CD14-positive monocyte (primary cell): ENCODE measurements at regions not wholly inside any gene's neighbourhood (a gene's known extent, or its start where the extent isn't known, plus 50 kb on each side); places are given as distances from the start of the nearest gene placed in this dataset.

ENCODE experiments used
- DNase-seq, 3 donors: peaks; one replicate each; pipeline ENCODE4 v3.0.0-alpha.2; 2011 to 2022
- H2AFZ ChIP-seq: 2 replicates; pipeline ENCODE4 v1.6.0; 2012; ENCODE audit warnings: mild to moderate bottlenecking, low read depth, low read length, inconsistent platforms; ENCODE audit not compliant: insufficient read depth, poor library complexity, severe bottlenecking
- H3K27ac ChIP-seq, 2 donors: 1 replicate in 1 of 2; 2 replicates in 1 of 2; pipeline ENCODE4 v1.5.1; 2012 to 2013; ENCODE audit warnings: low read length in 2 of 2, control low read depth in 1 of 2, inconsistent platforms in 1 of 2, low read depth in 1 of 2, mild to moderate bottlenecking in 1 of 2
- H3K27me3 ChIP-seq, 2 donors: one replicate each; pipeline versions ENCODE4 v1.6.0 to v1.6.1; 2011 to 2013; ENCODE audit warnings: low read length in 2 of 2; ENCODE audit not compliant: control insufficient read depth in 2 of 2, insufficient read depth in 2 of 2
- H3K36me3 ChIP-seq, 2 donors: replicated peaks in 1 of 2; 1 replicate in 1 of 2; 2 replicates in 1 of 2; pipeline versions ENCODE4 v1.5.1 to v1.6.1; 2012 to 2013; ENCODE audit warnings: low read length in 2 of 2, control low read depth in 1 of 2, inconsistent platforms in 1 of 2, mild to moderate bottlenecking in 1 of 2; ENCODE audit not compliant: insufficient read depth in 2 of 2, control insufficient read depth in 1 of 2
- H3K4me1 ChIP-seq, 2 donors: 1 replicate in 1 of 2; 2 replicates in 1 of 2; pipeline versions ENCODE4 v1.5.1 to v1.6.1; 2012 to 2013; ENCODE audit warnings: low read length in 2 of 2, control low read depth in 1 of 2, inconsistent platforms in 1 of 2, mild to moderate bottlenecking in 1 of 2, moderate library complexity in 1 of 2; ENCODE audit not compliant: insufficient read depth in 2 of 2, control insufficient read depth in 1 of 2
- H3K4me2 ChIP-seq: replicated peaks from 2 replicates; pipeline ENCODE3; 2012; ENCODE audit warnings: low read length, moderate library complexity, mild to moderate bottlenecking; ENCODE audit not compliant: poor library complexity, severe bottlenecking; ENCODE audit errors: extremely low read depth
- H3K4me3 ChIP-seq, 3 experiments: fragments of 200-600 bp in 1 of 3; sonication (generic) in 1 of 3; replicated peaks in 1 of 3; 1 replicate in 2 of 3; 2 replicates in 1 of 3; pipeline ENCODE4 v1.5.1; 2011 to 2013; ENCODE audit warnings: low read length in 3 of 3, mild to moderate bottlenecking in 3 of 3, control low read depth in 2 of 3, low read depth in 2 of 3, inconsistent platforms in 1 of 3, moderate library complexity in 1 of 3
- H3K79me2 ChIP-seq: 2 replicates; pipeline ENCODE4 v1.6.0; 2012; ENCODE audit warnings: mild to moderate bottlenecking, control low read depth, inconsistent platforms, low read length, moderate library complexity; ENCODE audit not compliant: insufficient read depth
- H3K9ac ChIP-seq: 2 replicates; pipeline ENCODE4 v1.6.0; 2017; ENCODE audit warnings: low read length, mild to moderate bottlenecking; ENCODE audit not compliant: insufficient read depth, poor library complexity, severe bottlenecking
- H3K9me3 ChIP-seq, 2 donors: replicated peaks in 1 of 2; 1 replicate in 1 of 2; 2 replicates in 1 of 2; pipeline versions ENCODE4 v1.5.1 to v1.6.1; 2012 to 2013; ENCODE audit warnings: low read length in 2 of 2, control low read depth in 1 of 2; ENCODE audit not compliant: control insufficient read depth in 1 of 2, insufficient read depth in 1 of 2
- H4K20me1 ChIP-seq: 2 replicates; pipeline ENCODE4 v1.6.0; 2012; ENCODE audit warnings: mild to moderate bottlenecking, low read length, control low read depth, moderate library complexity; ENCODE audit not compliant: insufficient read depth
- H3K27ac Mint-ChIP-seq, 7 donors: one replicate each; pipeline ENCODE4 v1.8.0; 2020; ENCODE audit warnings: mild to moderate bottlenecking in 7 of 7, mixed read lengths in 7 of 7, moderate library complexity in 6 of 7, inconsistent platforms in 2 of 7
- H3K27me3 Mint-ChIP-seq, 3 donors: one replicate each; pipeline ENCODE4 v1.8.0; 2021 to 2022; ENCODE audit warnings: low read depth in 3 of 3, mild to moderate bottlenecking in 3 of 3, mixed read lengths in 3 of 3, moderate library complexity in 3 of 3, inconsistent platforms in 1 of 3
- H3K36me3 Mint-ChIP-seq, 2 donors: one replicate each; pipeline ENCODE4 v1.8.0; 2020; ENCODE audit warnings: mixed read lengths in 2 of 2, inconsistent platforms in 1 of 2, mild to moderate bottlenecking in 1 of 2
- H3K4me1 Mint-ChIP-seq: one replicate; pipeline ENCODE4 v1.8.0; 2020; ENCODE audit warnings: mild to moderate bottlenecking, mixed read lengths
- H3K4me3 Mint-ChIP-seq, 2 donors: one replicate each; pipeline ENCODE4 v1.8.0; 2020; ENCODE audit warnings: mild to moderate bottlenecking in 2 of 2, mixed read lengths in 2 of 2, moderate library complexity in 1 of 2
- H3K9me3 Mint-ChIP-seq, 7 donors: one replicate each; pipeline ENCODE4 v1.8.0; 2020 to 2022; ENCODE audit warnings: mixed read lengths in 7 of 7, mild to moderate bottlenecking in 6 of 7, moderate library complexity in 6 of 7, inconsistent platforms in 2 of 7
- CTCF ChIP-seq: fragments of 200-600 bp; IDR thresholded peaks from one replicate; pipeline ENCODE4 v1.8.0; 2022; ENCODE audit warnings: antibody characterized with exemption, mild to moderate bottlenecking
- WGBS: methylation state at CpG from one replicate; pipeline ENCODE4 v1.1.5; 2013; ENCODE audit warnings: missing lambda C conversion rate; ENCODE audit not compliant: insufficient coverage; 5-methylcytosine and 5-hydroxymethylcytosine counted together
- intact Hi-C, 2 donors: fragments of 100-400 bp; cut with micrococcal nuclease; formaldehyde crosslinking; loops; one replicate each; pipeline versions ENCODE4 v1.15.0 to v1.15.1; 2023

- Mint-ChIP-seq H3K27me3 (peaks cover 0 to 3% (median 1%) of the 10 kb centered on the region in 3 donors), H3K36me3 (no peaks in the 10 kb centered on the region), H3K4me3 (no peak overlapping the region), H3K9me3 (peaks cover 0 to 3% (median 0%) of the 10 kb centered on the region in 7 donors), H3K4me1 (peaks cover 2% of the 10 kb centered on the region), H3K27ac (no peak overlapping the region)
- H3K9me3 ChIP-seq, result no peaks in the 10 kb centered on the region
- no peak for DNase-seq
- no CpG with 5 or more reads among the region's 2 CpGs for WGBS
- no peak overlapping the region for H3K9ac ChIP-seq
- H3K27ac ChIP-seq, result no peak overlapping the region
- TF ChIP-seq CTCF, result no peak
- H3K79me2 ChIP-seq, result no peaks in the 10 kb centered on the region
- intact Hi-C loops, result no loop called here
- no peaks in the 10 kb centered on the region for H3K27me3 ChIP-seq
- H3K4me1 ChIP-seq, result no peaks in the 10 kb centered on the region
- H2AFZ ChIP-seq, result no peak overlapping the region
- no peak overlapping the region for H3K4me3 ChIP-seq
- no peaks in the 10 kb centered on the region for H3K36me3 ChIP-seq
- H3K4me2 ChIP-seq, result no peak overlapping the region
- no peaks in the 10 kb centered on the region for H4K20me1 ChIP-seq
Observed at GRCh38 chr13:76216729-76217128, 580.6 kb downstream of the LMO7 start.

- WGBS, result no CpG with 5 or more reads among the region's 1 CpG
- TF ChIP-seq CTCF, result no peak
- H3K4me1 ChIP-seq, result no peaks in the 10 kb centered on the region
- H3K36me3 ChIP-seq, result no peaks in the 10 kb centered on the region
- intact Hi-C loops, result no loop called here
- Mint-ChIP-seq H3K9me3 (peaks cover 0 to 2% (median 0%) of the 10 kb centered on the region in 7 donors), H3K27ac (no peak overlapping the region), H3K27me3 (no peaks in the 10 kb centered on the region), H3K36me3 (no peaks in the 10 kb centered on the region), H3K4me1 (peaks cover 2% of the 10 kb centered on the region), H3K4me3 (no peak overlapping the region)
- no peaks in the 10 kb centered on the region for H3K79me2 ChIP-seq
- H3K27me3 ChIP-seq, result no peaks in the 10 kb centered on the region
- H3K27ac ChIP-seq, result no peak overlapping the region
- no peak overlapping the region for H3K4me3 ChIP-seq
- H3K9ac ChIP-seq, result no peak overlapping the region
- DNase-seq, result no peak
- H3K9me3 ChIP-seq, result no peaks in the 10 kb centered on the region
- H3K4me2 ChIP-seq, result no peak overlapping the region
- no peak overlapping the region for H2AFZ ChIP-seq
- H4K20me1 ChIP-seq, result no peaks in the 10 kb centered on the region
Observed at GRCh38 chr13:76214001-76214400, 577.9 kb downstream of the LMO7 start.
